ENCODE measurements at regions not wholly inside any gene's neighbourhood (a gene's known extent, or its start where the extent isn't known, plus 50 kb on each side); places are given as distances from the start of the nearest gene placed in this dataset.

GRCh38 chr16:54547052-54547451 is 260.5 kb upstream of the IRX3 start:
- intact Hi-C loops (cut with DNase I, micrococcal nuclease) = no loop called here
- DNase-seq (no peak), ATAC-seq (no peak)

GRCh38 chr16:54546521-54546920 is 259.9 kb upstream of the IRX3 start:
- ATAC-seq (no peak), DNase-seq (no peak)

DNA sequence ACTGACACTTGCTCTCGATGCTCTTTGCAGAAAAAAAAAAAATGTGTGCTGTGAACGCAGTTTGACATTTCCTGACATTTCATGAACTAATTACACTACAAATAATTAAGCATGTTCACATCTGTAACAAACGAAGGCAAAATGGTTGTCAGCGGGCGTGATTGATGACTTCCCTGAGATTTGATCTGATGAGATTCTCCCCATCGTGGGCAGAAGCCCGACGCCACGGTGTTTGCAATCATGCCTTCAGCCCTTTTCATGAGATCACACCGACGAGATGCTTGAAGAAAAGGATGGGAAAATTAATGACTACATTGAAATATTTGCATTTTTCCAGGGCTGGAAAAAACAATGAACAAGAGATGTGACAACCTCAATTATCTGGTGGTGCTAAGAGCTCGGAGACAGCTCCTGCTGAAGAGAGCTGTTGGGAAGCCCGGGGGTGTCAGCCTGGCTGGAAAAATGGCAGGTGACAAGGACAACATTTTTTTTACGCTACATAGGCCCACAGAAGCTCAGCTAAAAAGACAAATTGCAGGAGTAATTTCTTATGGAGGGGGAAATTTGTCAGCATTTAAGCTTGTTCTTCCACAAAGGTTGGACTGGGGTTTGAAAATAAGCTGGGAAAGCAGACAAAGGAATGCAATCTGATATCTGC is 259.4 kb upstream of the IRX3 start:
- intact Hi-C loops (cut with DNase I, micrococcal nuclease) = no loop called here
- DNase-seq = no peak
- ATAC-seq = no peak

More at GRCh38 chr16:54546521-54546920, 259.9 kb upstream of the IRX3 start:
- intact Hi-C loops (cut with DNase I, micrococcal nuclease) = no loop called here

DNA sequence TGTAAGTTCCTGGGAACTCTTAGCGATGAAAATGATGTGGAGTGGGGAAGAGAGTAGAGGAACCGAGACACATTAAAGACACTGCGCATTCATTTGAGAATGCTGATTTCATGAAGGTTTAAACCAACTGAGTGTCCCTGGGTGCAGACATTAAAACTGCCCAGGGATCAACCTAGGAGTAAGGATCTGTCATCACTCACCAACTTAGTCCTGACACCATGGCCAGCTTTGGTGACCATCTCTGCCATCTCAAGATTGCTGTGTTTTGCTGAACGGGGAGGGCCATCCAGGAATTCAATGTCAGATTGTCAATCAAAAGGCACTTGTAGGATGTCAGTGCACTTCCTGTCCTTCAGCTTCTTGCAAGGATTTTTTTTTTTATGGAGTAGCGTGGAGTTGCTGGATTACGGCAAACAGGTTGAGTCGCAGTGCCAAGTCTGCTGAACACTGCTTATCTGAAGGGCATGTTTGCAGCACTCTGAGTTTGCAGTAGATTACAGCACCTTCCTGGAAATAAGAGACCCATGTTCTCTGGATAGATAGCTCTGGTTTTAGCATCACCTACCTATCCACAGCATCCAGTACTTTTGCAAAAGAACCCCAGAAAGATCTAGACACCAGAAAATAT is 258.1 kb upstream of the IRX3 start:
- ATAC-seq (no peak), DNase-seq (no peak)
- intact Hi-C loops (cut with DNase I, micrococcal nuclease) = no loop called here

GRCh38 chr16:54542805-54543505 is 256.4 kb upstream of the IRX3 start:
- DNase-seq (no peak), ATAC-seq (no peak)
- intact Hi-C loops (cut with DNase I, micrococcal nuclease) = no loop called here

DNA sequence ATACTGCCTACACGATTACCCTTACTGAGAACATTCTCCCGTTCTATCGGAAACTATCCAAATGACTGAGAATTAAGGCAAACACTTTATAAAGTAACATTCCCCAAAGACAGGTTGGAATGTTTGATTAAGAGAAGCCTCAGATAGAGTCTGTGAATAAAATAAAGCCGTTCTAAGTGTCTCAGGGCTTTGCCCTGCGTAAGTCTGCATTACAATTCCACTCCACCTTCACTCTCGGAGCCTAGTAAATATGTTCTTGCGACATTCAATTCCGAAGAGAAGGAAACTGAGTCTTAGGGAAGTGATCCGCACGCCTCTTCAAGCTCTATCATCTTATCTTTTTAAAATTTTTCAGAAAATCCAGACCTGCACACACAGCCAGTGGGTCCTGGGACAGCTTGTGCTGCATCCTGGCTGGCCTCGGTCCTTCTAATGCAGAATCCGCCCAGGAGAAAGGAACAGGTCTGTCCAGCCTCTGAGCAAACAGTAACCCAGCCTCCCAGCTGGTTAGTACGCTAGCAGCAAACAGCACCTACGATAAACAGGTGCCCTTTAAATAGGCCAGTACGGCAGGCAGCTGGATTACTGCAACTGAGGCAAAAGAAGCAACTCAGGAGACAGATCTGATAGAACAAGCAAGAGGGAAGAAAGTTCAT is 254.1 kb upstream of the IRX3 start:
- DNase-seq = peak; percentile 18 to 30
- ATAC-seq = peak; percentile 89

GRCh38 chr16:54538276-54538675 is 251.7 kb upstream of the IRX3 start:
- ATAC-seq (no peak), DNase-seq (no peak)
- intact Hi-C loops (cut with DNase I, micrococcal nuclease) = no loop called here

More for the DNA sequence above, 254.1 kb upstream of the IRX3 start:
- intact Hi-C loops (cut with DNase I, micrococcal nuclease) = no loop called here

- intact Hi-C loops (cut with DNase I, micrococcal nuclease) = no loop called here
- ATAC-seq (no peak), DNase-seq (no peak)
These were observed 247.4 kb upstream of the IRX3 start for GRCh38 chr16:54533856-54534490.

DNA sequence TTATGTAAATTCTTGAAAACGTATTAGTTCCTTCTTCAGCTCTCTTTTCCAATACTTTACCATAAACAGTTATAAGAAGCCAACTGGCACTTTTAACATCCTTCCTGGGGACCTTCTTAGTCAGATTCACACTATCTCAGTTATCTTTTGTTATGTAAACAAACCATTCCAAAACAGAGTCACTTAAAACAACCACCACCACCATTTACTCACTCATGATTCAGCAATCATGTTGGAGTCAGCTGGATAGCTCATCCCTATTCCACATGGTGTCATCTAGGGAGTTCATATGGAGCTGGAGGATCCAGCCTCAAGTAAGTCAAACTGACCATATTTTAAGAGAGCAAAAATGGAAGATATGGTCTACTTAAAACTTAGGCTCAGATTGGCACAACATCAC is 240.3 kb upstream of the IRX3 start:
- intact Hi-C loops (cut with DNase I, micrococcal nuclease) = no loop called here
- no peak for ATAC-seq

DNA sequence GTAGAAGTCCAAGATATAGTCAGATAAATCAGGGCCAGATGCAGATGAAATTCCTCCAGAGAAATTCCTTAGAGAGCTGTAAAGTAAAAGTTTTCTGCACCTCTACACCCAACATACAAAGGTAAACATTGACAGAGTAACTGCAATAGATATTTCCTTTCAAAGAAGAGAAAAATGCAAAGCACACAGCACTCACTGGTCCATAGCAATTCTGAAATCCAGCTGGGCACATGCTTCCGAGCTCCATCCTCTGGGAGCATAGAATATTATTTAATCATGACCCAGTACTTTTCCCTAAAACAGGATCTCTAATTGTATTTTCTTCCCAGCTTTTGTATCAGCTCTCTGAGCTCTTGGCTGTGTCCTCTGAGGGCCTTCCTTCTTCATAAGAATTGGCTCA is 239.5 kb upstream of the IRX3 start:
- intact Hi-C loops (cut with DNase I, micrococcal nuclease) = no loop called here
- ATAC-seq (no peak), DNase-seq (no peak)

More for the DNA sequence above, 240.3 kb upstream of the IRX3 start:
- no peak for DNase-seq

DNA sequence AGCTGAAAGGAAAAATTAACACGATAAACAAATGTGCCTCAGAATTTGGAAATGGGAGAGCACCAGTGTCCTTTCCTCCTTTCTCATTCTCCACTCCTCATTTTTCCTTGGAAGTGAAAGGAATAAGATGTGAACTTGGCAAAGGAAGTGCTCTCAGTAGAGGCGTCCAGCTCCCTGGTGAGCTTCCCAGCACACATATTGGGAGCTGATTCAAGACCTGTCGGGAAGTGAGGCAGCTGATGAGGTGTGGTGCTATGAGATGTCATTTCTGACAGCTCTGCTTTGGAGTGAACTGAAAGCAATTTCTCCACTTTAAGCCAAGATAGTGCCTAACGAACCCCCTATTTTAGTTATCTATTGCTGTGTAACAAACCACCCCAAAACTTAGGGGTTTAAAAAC is 238.5 kb upstream of the IRX3 start:
- no peak for DNase-seq
- no peak for ATAC-seq
- intact Hi-C loops (cut with DNase I, micrococcal nuclease) = no loop called here

DNA sequence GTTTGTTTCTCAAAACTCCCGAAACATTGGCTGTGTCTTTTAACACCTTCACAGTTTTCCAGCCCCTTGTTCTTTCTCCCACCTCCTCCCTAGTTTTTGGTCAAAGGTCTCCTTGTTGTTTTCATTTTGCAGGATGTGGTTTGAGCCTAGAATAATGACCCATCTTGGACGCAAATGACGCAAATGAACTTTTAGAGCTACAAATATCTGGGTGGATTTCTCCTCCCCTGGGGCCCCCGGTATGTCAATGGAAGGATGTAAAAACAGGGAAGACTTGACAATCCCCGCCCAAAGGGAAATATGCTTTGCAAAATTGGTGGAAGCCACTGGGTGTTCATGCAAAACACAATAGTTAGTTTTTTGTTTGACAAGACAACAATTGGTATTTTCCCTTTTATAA is 236.0 kb upstream of the IRX3 start:
- intact Hi-C loops (cut with DNase I, micrococcal nuclease) = no loop called here
- ATAC-seq (no peak), DNase-seq (no peak)

- DNase-seq (no peak), ATAC-seq (no peak)
- intact Hi-C loops (cut with DNase I, micrococcal nuclease) = no loop called here
These were observed 234.7 kb upstream of the IRX3 start for GRCh38 chr16:54521327-54521726.

- intact Hi-C loops (cut with DNase I, micrococcal nuclease) = no loop called here
These were observed 232.6 kb upstream of the IRX3 start for GRCh38 chr16:54519161-54519695.

GRCh38 chr16:54517181-54517580 is 230.6 kb upstream of the IRX3 start:
- intact Hi-C loops (cut with DNase I, micrococcal nuclease) = no loop called here
- no peak for ATAC-seq
- DNase-seq = no peak

More at GRCh38 chr16:54519161-54519695, 232.6 kb upstream of the IRX3 start:
- DNase-seq (no peak), ATAC-seq (no peak)

DNA sequence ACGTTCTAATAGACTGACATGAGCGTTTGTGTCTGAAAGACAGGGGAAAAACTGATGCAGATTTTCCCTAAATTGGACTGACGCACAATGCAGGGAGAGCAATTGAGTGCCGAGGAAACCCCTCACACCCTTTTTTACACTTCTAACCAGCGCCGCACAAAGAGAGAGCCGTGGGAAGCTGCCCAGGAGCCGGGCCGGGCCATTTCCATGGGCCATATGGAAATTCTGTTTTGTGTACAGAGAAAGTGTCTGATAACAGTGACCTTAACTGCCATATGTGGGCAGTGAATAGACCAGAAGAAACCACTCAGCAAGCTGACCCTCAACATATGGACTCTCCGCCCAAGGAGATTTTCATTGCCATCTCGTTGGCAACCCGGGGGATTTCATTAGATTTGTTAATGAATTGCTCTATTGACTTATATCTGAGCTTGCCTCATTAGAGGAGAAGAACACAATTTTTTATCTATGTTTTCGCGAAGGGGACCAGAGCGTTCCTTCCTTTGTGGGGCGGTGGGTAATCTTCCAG is 225.9 kb upstream of the IRX3 start:
- intact Hi-C loops (cut with DNase I, micrococcal nuclease) = no loop called here
- no peak for DNase-seq
- no peak for ATAC-seq

DNA sequence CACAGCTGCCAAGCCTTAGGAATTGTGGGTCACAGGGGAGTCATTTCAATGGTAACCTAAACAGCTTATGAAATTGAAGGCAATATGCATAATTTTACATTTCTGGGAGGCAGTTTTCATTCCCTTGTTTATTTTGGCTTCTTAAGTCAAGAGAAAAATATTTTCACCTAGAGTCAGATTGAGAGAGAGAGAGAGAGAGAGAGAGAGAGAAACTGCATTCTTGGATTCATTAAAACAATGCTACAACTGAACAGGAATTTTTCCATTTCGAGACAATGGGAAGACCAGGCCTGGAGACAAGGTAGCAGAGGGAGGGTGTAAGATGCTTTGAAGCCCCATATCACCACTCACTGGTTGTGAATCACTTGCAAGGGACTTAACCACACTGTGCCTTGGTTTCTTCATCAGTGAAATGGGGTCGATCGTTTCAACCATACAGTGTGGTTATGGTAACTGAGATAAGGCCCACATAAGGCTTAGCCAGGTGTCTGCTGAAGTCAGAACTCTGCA is 224.7 kb upstream of the IRX3 start:
- DNase-seq = no peak
- no peak for ATAC-seq
- intact Hi-C loops (cut with DNase I, micrococcal nuclease) = no loop called here

DNA sequence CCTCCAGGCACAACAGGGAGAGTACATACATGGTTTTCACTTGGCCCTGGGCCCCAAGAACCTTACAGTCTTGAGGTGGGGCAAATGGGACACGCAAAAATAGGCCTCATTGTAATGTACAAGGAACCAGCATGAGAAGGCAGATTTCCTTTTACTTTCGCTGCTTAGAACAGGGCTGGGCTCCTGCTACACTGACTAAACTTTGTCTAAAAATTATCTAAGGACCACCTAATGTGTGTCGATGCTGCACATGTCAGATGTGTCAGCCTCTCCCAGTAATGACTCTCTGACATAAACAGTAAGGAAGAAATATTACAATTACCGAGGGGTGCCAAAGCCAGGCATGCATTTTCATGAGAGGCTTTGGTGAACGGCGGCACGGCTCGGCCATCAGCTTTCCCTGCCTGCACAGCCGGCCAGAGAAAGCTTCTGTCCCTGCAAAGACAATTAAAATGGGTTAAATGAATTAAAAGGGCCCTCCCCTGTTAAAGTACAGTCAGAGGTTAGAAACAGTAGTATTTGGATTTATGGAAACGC is 224.2 kb upstream of the IRX3 start:
- intact Hi-C loops (cut with DNase I, micrococcal nuclease) = no loop called here
- ATAC-seq = no peak
- no peak for DNase-seq
